Transverse colon (tissue), 4 donors: ENCODE measurements at regions not wholly inside any gene's neighbourhood (a gene's known extent, or its start where the extent isn't known, plus 50 kb on each side); places are given as distances from the start of the nearest gene placed in this dataset.

Source experiments
- DNase-seq: peaks from one replicate; pipeline ENCODE4 v3.0.0-alpha.2; 2019
- H3K27ac ChIP-seq, 4 donors: fragments of 200-600 bp; sonication (generic); 2 replicates each; pipeline ENCODE4 v1.5.1; 2016 to 2018; ENCODE audit warnings: inconsistent platforms in 4 of 4
- H3K27me3 ChIP-seq: fragments of 200-600 bp; sonication (generic); 2 replicates; pipeline ENCODE4 v1.5.1; 2017; ENCODE audit warnings: inconsistent platforms
- H3K36me3 ChIP-seq, 4 donors: fragments of 200-600 bp; sonication (generic); 2 replicates each; pipeline ENCODE4 v1.5.1; 2017 to 2019; ENCODE audit warnings: inconsistent platforms in 4 of 4
- H3K4me1 ChIP-seq, 4 donors: fragments of 200-600 bp; sonication (generic); 2 replicates each; pipeline ENCODE4 v1.5.1; 2017 to 2020; ENCODE audit warnings: inconsistent platforms in 4 of 4
- H3K4me3 ChIP-seq, 4 donors: fragments of 200-600 bp; sonication (generic); 1 replicate in 1 of 4; 2 replicates in 3 of 4; pipeline versions ENCODE4 v1.5.1 to v1.6.1; 2017 to 2019; ENCODE audit warnings: inconsistent platforms in 4 of 4
- H3K9me3 ChIP-seq, 2 donors: fragments of 200-600 bp; sonication (generic); 2 replicates each; pipeline ENCODE4 v1.5.1; 2017 to 2019; ENCODE audit warnings: inconsistent platforms in 2 of 2
- EP300 ChIP-seq: sonication (generic); formaldehyde crosslinking; IDR thresholded peaks from one replicate; pipeline ENCODE4 v1.6.1; 2017; ENCODE audit warnings: antibody characterized with exemption, low read depth
- POLR2A ChIP-seq: fragments of 450-650 bp; IDR thresholded peaks from one replicate; pipeline ENCODE4 v1.6.1; 2016; ENCODE audit warnings: antibody characterized with exemption, mild to moderate bottlenecking, moderate library complexity
- POLR2AphosphoS5 ChIP-seq, 3 donors: sonication (generic); formaldehyde crosslinking; IDR thresholded peaks; one replicate each; pipeline ENCODE4 v1.6.1; 2016; ENCODE audit warnings: antibody characterized with exemption in 3 of 3
- WGBS, 2 donors: methylation state at CpG; one replicate each; pipeline ENCODE4 v1.1.5; 2018; ENCODE audit warnings: low coverage in 1 of 2; 5-methylcytosine and 5-hydroxymethylcytosine counted together
- in situ Hi-C, 4 donors: fragments of 200-750 bp; cut with MboI; loops; one replicate each; pipeline versions ENCODE4 v1.15.0 to v1.15.1; 2017; ENCODE audit warnings: low sequenced_read_pairs in 3 of 4, low pct_ligation_motif_present in 1 of 4, low pct_unique_long_range_greater_than_20kb in 1 of 4
- intact Hi-C: fragments of 100-400 bp; cut with DNase I; formaldehyde crosslinking; loops from one replicate; pipeline ENCODE4 v1.15.1; 2023; ENCODE audit warnings: low total_unique reads
- TF ChIP-seq, protein P1 (sequence below), 5 experiments: fragments of 200-600 bp in 3 of 5; fragments of 450-650 bp in 2 of 5; sonication (generic) in 3 of 5; IDR thresholded peaks; 1 replicate in 2 of 5; 2 replicates in 3 of 5; pipeline ENCODE4 v1.5.1; 2016 to 2017; ENCODE audit warnings: antibody characterized with exemption in 5 of 5, inconsistent platforms in 3 of 5, mild to moderate bottlenecking in 2 of 5, moderate library complexity in 1 of 5

DNA sequence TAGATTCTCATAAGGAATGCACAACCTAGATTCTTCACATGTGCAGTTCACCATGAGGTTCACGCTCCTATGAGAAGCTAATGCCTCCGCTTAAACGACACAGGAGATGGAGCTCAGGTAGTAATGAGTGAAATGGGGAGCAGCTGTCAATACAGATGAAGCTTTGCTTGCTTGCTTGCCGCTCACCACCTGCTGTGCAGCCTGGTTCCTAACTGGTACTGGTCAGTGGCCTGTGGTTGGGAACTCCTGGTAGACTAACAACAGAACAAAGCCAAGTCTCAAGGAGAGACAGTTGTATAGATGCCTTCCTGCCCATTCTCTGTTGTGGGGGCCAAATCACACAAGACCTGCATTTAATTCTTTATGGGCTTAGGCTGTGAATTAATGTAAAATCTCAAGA is 449.2 kb upstream of the TNP1 start:
- TF ChIP-seq, protein P1, sequence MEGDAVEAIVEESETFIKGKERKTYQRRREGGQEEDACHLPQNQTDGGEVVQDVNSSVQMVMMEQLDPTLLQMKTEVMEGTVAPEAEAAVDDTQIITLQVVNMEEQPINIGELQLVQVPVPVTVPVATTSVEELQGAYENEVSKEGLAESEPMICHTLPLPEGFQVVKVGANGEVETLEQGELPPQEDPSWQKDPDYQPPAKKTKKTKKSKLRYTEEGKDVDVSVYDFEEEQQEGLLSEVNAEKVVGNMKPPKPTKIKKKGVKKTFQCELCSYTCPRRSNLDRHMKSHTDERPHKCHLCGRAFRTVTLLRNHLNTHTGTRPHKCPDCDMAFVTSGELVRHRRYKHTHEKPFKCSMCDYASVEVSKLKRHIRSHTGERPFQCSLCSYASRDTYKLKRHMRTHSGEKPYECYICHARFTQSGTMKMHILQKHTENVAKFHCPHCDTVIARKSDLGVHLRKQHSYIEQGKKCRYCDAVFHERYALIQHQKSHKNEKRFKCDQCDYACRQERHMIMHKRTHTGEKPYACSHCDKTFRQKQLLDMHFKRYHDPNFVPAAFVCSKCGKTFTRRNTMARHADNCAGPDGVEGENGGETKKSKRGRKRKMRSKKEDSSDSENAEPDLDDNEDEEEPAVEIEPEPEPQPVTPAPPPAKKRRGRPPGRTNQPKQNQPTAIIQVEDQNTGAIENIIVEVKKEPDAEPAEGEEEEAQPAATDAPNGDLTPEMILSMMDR (IDR thresholded peaks at IDR 0.05), result no peak
- TF ChIP-seq POLR2A, result no peak
- no peak for TF ChIP-seq POLR2AphosphoS5 (IDR thresholded peaks at IDR 0.05)
- no peak for TF ChIP-seq EP300
- 87 to 93% methylated on average over 3 to 4 of the region's 4 CpGs for WGBS, 2 donors
- peaks cover 0 to 1% (median 0%) of the 10 kb centered on the region in 4 donors for H3K4me1 ChIP-seq
- intact Hi-C loops (no loop called here), in situ Hi-C loops (no loop called here)
- no peaks in the 10 kb centered on the region for H3K36me3 ChIP-seq
- H3K9me3 ChIP-seq, result no peaks in the 10 kb centered on the region
- no peak overlapping the region for H3K27ac ChIP-seq
- DNase-seq, result no peak
- no peak overlapping the region for H3K4me3 ChIP-seq
- H3K27me3 ChIP-seq, result no peaks in the 10 kb centered on the region

DNA sequence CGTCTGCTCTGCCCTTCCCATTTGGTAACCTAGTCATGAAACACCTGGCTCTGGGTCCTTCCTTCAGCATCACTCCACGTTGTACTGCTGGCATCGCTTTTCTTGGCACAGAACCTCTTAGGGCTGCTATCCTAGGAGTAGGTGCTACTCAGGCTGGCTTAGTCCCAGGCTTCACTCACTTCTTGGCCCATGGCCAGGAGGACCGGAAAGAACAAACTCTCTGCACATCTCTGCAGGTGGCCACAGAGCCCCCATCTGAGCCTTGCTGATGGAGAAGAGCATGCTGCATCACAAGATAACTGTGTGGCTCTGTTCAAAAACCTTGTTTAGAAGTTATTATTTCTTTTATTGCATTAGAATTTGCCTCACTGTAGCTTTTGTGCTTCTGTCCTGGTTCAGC is 447.2 kb upstream of the TNP1 start:
- Histone ChIP-seq H3K27ac (no peak overlapping the region), H3K9me3 (no peaks in the 10 kb centered on the region), H3K27me3 (no peaks in the 10 kb centered on the region), H3K4me1 (no peaks in the 10 kb centered on the region), H3K36me3 (no peaks in the 10 kb centered on the region), H3K4me3 (no peak overlapping the region)
- TF ChIP-seq, protein P1 (IDR thresholded peaks at IDR 0.05), result no peak
- TF ChIP-seq POLR2A, result no peak
- no peak for TF ChIP-seq POLR2AphosphoS5 (IDR thresholded peaks at IDR 0.05)
- TF ChIP-seq EP300, result no peak
- in situ Hi-C loops (no loop called here), intact Hi-C loops (no loop called here)
- 73 to 81% methylated on average over 3 to 4 of the region's 4 CpGs for WGBS, 2 donors
- no peak for DNase-seq

DNA sequence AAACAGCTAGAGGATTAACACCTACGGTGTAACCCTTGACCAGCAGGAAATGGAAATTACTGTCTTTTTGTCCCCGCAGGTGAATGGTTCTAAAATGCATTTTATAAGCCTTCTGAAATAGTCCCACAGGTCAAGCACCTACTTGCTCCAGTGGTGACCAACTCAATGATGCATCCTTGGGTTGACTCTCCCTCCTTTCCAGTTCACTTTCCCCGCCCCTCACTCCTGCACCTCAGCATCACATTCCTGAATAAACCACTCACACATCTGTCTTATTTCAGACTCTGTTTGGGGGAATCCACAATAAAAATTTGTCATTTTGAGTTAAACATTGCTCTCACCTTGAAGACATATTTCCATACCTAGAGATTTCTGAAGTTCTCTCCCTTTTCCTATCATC is 446.0 kb upstream of the TNP1 start:
- no peaks in the 10 kb centered on the region for H3K36me3 ChIP-seq
- intact Hi-C loops (no loop called here), in situ Hi-C loops (no loop called here)
- H3K27me3 ChIP-seq, result no peaks in the 10 kb centered on the region
- no peak for TF ChIP-seq POLR2AphosphoS5 (IDR thresholded peaks at IDR 0.05)
- no peak for TF ChIP-seq POLR2A
- TF ChIP-seq, protein P1 (IDR thresholded peaks at IDR 0.05), result no peak
- TF ChIP-seq EP300, result no peak
- DNase-seq, result no peak
- H3K9me3 ChIP-seq, result no peaks in the 10 kb centered on the region
- no peak overlapping the region for H3K4me3 ChIP-seq
- H3K4me1 ChIP-seq, result no peaks in the 10 kb centered on the region
- WGBS, 2 donors, result 69 to 90% methylated on average over 2 to 3 of the region's 3 CpGs
- H3K27ac ChIP-seq, result no peak overlapping the region

DNA sequence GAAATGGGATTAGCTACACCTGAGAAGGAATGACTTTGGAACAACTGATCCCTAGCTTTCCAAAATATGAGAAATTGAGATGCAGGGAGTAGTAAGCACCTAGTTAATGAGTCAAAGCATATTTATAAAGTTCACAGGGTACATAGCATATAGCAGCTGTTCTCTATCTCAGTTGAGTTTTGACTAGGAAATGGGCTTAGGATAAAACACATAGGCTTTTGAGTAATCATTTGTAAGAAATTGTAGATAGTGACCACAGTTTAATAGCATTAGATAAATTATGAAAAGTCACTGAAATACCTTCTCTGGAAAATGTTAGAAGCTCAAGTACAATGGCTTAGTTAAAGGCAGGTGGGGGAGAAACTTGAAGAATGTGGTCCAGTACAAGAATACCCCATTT is 444.7 kb upstream of the TNP1 start:
- Histone ChIP-seq H3K27ac (no peak overlapping the region), H3K9me3 (no peaks in the 10 kb centered on the region), H3K4me3 (no peak overlapping the region), H3K36me3 (no peaks in the 10 kb centered on the region), H3K4me1 (no peaks in the 10 kb centered on the region), H3K27me3 (no peaks in the 10 kb centered on the region)
- TF ChIP-seq POLR2A, result no peak
- DNase-seq, result no peak
- in situ Hi-C loops (no loop called here), intact Hi-C loops (no loop called here)

DNA sequence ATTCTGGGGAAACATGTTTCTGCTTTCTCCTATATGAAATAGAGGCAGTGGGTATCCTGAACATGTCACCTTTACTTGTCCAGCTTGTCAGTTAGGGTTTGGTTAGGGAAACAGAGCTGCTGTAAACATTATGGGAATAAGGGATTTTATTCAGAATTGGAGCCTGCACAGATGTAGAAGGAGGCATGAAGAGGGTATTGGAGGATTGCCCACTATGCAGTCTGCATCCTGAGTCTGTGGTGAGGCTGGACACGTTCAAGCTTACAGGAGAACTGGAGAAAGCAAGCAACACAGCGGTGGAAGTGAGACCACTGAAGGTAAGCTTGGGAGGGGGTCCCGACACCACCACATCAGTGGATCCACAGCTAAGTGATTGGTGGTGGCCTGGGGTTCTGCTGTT is 443.0 kb upstream of the TNP1 start:
- Histone ChIP-seq H3K36me3 (no peaks in the 10 kb centered on the region), H3K27me3 (no peaks in the 10 kb centered on the region), H3K9me3 (no peaks in the 10 kb centered on the region), H3K4me3 (no peak overlapping the region), H3K4me1 (no peaks in the 10 kb centered on the region), H3K27ac (no peak overlapping the region)
- intact Hi-C loops (no loop called here), in situ Hi-C loops (no loop called here)
- TF ChIP-seq, protein P1 (IDR thresholded peaks at IDR 0.05), result no peak
- TF ChIP-seq POLR2AphosphoS5 (IDR thresholded peaks at IDR 0.05), result no peak
- no peak for TF ChIP-seq EP300
- TF ChIP-seq POLR2A, result no peak
- no peak for DNase-seq
- WGBS, 2 donors, result 63 to 66% methylated on average over 3 of the region's 3 CpGs
